ENCODE measurements at regions not wholly inside any gene's neighbourhood (a gene's known extent, or its start where the extent isn't known, plus 50 kb on each side); places are given as distances from the start of the nearest gene placed in this dataset.

- DNase-seq (ENCODE audit: low read depth): no peak
These were observed 67.8 kb upstream of the PARD3B start for GRCh38 chr2:204477358-204477950.

GRCh38 chr2:204479557-204479956 lies 65.7 kb upstream of the PARD3B start:
- DNase-seq (ENCODE audit: low read depth): peak; percentile 69

- DNase-seq (ENCODE audit: low read depth): no peak
These were observed 64.6 kb upstream of the PARD3B start for GRCh38 chr2:204480676-204481075.

GRCh38 chr2:204483608-204484081 lies 61.6 kb upstream of the PARD3B start:
- DNase-seq (ENCODE audit: low read depth): no peak

GRCh38 chr2:204486321-204486720 lies 59.0 kb upstream of the PARD3B start:
- no peak for DNase-seq (ENCODE audit: low read depth)

- no peak for DNase-seq (ENCODE audit: low read depth)
These were observed 58.5 kb upstream of the PARD3B start for GRCh38 chr2:204486805-204487204.

- DNase-seq (ENCODE audit: low read depth): no peak
These were observed 57.6 kb upstream of the PARD3B start for GRCh38 chr2:204487447-204488229.

- DNase-seq (ENCODE audit: low read depth): peak; percentile 42
These were observed 53.7 kb upstream of the PARD3B start for GRCh38 chr2:204491528-204491927.

GRCh38 chr2:204492417-204492816 lies 52.9 kb upstream of the PARD3B start:
- DNase-seq (ENCODE audit: low read depth): no peak

GRCh38 chr2:204494681-204495080 lies 50.6 kb upstream of the PARD3B start:
- no peak for DNase-seq (ENCODE audit: low read depth)

- no peak for DNase-seq (ENCODE audit: low read depth)
These were observed 49.9 kb upstream of the PARD3B start for GRCh38 chr2:204495381-204495780.
